ENCODE measurements at regions not wholly inside any gene's neighbourhood (a gene's known extent, or its start where the extent isn't known, plus 50 kb on each side); places are given as distances from the start of the nearest gene placed in this dataset.

DNA sequence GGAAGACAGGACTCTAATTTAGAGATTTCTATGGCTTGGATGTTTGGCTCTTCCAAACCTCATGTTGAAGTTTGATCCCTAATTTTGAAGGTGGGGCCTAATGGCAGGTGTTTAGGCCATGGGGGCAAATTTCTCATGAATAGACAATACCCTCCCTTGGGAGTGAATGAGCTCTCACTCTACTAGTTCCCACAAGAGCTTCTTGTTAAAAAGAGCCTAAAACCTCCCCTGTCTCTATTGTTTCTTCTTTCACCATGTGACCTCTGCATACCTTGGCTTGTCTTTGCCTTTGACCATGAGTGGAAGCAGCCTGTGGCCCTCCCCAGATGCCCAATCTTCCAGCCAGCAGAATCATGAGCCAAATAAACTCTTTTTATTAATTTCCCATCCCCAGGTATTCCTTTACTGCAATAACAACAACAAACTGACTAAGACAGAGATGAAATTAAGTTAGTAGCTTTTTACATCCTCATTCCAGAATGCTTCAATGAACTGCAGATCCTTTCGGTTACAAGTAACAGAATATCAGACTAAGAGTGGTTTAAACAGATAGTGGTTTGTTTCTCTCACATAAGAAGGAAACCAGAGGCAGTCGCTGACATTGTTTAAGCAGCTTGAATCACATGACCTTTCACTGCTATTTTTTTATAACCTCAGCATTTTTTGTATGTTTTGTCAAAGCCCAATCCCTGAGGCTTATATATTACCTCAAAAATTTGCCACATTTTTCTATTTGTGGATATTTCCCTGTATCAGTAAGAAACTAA lies 1013.3 kb upstream of the SEMA6D start:
- no peak for DNase-seq
- Histone ChIP-seq H3K4me1 (ENCODE audit: insufficient read depth, low read length) (no peaks in the 10 kb centered on the region), H3K36me3 (ENCODE audit: insufficient read depth, low read length) (no peaks in the 10 kb centered on the region), H3K27me3 (ENCODE audit: insufficient read depth, low read length) (no peaks in the 10 kb centered on the region), H3K4me3 (ENCODE audit: low read length in 2 of 2) (no peak overlapping the region), H3K27ac (ENCODE audit: low read depth, low read length) (no peak overlapping the region), H3K9me3 (ENCODE audit: control insufficient read depth in 1 of 2, low read length in 2 of 2) (no peaks in the 10 kb centered on the region)
- intact Hi-C loops (cut with micrococcal nuclease): no loop called here
- H3K4me1 Mint-ChIP-seq: no peaks in the 10 kb centered on the region
- ChIA-PET CTCF (ENCODE audit: partially characterized antibody) (no interaction called here), POLR2A (ENCODE audit: partially characterized antibody) (no interaction called here)
- H3K27ac Mint-ChIP-seq: no peak overlapping the region
- H3K27me3 Mint-ChIP-seq: no peaks in the 10 kb centered on the region
- H3K36me3 Mint-ChIP-seq: no peaks in the 10 kb centered on the region
- no peak overlapping the region for H3K4me3 Mint-ChIP-seq
- peaks cover 2 to 33% (median 12%) of the 10 kb centered on the region in 8 donors for H3K9me3 Mint-ChIP-seq

DNA sequence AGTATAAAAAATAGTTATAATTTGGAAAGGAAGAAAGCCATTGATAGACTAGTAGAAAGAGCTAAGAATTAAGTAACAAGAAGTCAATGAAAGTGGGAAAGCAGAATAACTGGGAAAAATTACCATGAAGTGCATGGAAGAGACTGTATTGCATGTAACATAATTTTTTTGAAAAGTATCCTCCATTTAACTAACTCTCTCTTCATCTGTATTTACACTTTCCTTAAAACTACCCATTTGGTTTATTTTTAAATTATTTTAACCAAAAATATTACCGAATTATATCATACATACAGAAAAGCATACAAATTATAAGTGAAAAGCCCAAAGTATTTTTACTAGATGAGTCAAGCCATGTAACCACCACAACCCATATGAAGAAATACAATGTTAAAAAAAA lies 1009.9 kb upstream of the SEMA6D start:
- H3K4me1 Mint-ChIP-seq: no peaks in the 10 kb centered on the region
- POLR2A ChIA-PET (ENCODE audit: partially characterized antibody): no interaction called here
- Histone ChIP-seq H3K27ac (ENCODE audit: low read depth, low read length) (no peak overlapping the region), H3K4me3 (ENCODE audit: low read length in 2 of 2) (no peak overlapping the region), H3K36me3 (ENCODE audit: insufficient read depth, low read length) (no peaks in the 10 kb centered on the region), H3K27me3 (ENCODE audit: insufficient read depth, low read length) (no peaks in the 10 kb centered on the region), H3K9me3 (ENCODE audit: control insufficient read depth in 1 of 2, low read length in 2 of 2) (no peaks in the 10 kb centered on the region), H3K4me1 (ENCODE audit: insufficient read depth, low read length) (no peaks in the 10 kb centered on the region)
- intact Hi-C loops (cut with micrococcal nuclease): no loop called here
- H3K27me3 Mint-ChIP-seq: no peaks in the 10 kb centered on the region
- no peak for DNase-seq
- H3K4me3 Mint-ChIP-seq: no peak overlapping the region
- CTCF ChIA-PET (ENCODE audit: partially characterized antibody): no interaction called here
- no peak overlapping the region for H3K27ac Mint-ChIP-seq
- H3K36me3 Mint-ChIP-seq: no peaks in the 10 kb centered on the region
- H3K9me3 Mint-ChIP-seq: peaks cover 2 to 31% (median 6%) of the 10 kb centered on the region in 8 donors

DNA sequence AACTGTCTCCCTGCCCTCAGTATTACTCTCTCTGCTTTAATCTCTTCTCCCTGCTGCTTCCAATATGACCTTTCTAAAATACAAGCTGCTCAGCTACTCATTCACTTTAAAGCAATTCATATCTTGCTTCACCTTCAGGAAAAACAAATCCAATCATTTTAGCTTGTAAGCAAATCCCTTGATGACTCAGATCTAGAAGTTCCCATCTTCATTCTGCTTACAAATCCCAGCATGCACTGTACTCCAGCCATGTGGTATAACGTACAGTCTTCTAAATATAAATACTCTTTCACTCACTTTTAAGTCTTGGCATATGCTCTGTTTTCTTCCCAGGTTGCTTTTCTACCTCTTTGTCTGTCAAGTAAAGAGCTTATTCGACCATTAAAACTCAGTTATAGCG lies 1009.1 kb upstream of the SEMA6D start:
- no peaks in the 10 kb centered on the region for H3K36me3 ChIP-seq (ENCODE audit: insufficient read depth, low read length)
- no peaks in the 10 kb centered on the region for H3K4me1 ChIP-seq (ENCODE audit: insufficient read depth, low read length)
- Mint-ChIP-seq H3K27me3 (no peaks in the 10 kb centered on the region), H3K36me3 (no peaks in the 10 kb centered on the region), H3K4me1 (no peaks in the 10 kb centered on the region), H3K9me3 (peaks cover 2 to 29% (median 6%) of the 10 kb centered on the region in 8 donors), H3K27ac (no peak overlapping the region), H3K4me3 (no peak overlapping the region)
- H3K27me3 ChIP-seq (ENCODE audit: insufficient read depth, low read length): no peaks in the 10 kb centered on the region
- intact Hi-C loops (cut with micrococcal nuclease): no loop called here
- POLR2A ChIA-PET (ENCODE audit: partially characterized antibody): no interaction called here
- H3K4me3 ChIP-seq (ENCODE audit: low read length in 2 of 2): no peak overlapping the region
- no peak overlapping the region for H3K27ac ChIP-seq (ENCODE audit: low read depth, low read length)
- no peak for DNase-seq
- H3K9me3 ChIP-seq (ENCODE audit: control insufficient read depth in 1 of 2, low read length in 2 of 2): no peaks in the 10 kb centered on the region
- CTCF ChIA-PET (ENCODE audit: partially characterized antibody): no interaction called here

DNA sequence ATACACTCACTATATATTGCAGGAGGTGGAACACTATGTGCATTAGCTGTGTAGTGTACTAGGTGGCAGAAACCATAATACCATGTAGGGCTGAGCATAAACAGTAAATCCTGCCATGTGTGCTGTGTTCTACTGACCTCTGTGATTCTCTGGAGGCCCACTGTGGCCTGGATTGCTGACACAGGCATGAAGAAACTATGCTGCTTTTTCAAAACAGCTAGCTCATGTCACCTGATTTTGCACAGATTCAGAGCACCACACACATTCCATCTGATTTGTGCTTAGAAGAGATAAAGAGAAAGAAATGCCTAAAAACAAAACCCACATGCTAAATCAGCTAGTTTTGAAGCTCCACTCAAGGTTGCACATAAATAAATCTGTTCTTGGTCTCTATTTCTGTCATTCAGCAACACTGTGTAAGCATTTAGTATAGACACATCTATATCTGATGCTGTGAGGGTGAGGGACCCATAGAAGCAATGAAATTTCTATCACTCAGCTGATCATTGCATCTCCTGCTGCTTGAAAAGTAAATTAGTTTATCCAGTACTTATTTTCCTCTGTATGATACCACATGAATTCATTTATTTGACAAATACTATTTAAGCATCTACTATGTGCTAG lies 1007.7 kb upstream of the SEMA6D start:
- H3K4me1 ChIP-seq (ENCODE audit: insufficient read depth, low read length): no peaks in the 10 kb centered on the region
- H3K36me3 ChIP-seq (ENCODE audit: insufficient read depth, low read length): no peaks in the 10 kb centered on the region
- no peak overlapping the region for H3K4me3 Mint-ChIP-seq
- no peak overlapping the region for H3K27ac ChIP-seq (ENCODE audit: low read depth, low read length)
- H3K4me1 Mint-ChIP-seq: no peaks in the 10 kb centered on the region
- H3K27ac Mint-ChIP-seq: no peak overlapping the region
- peaks cover 0 to 23% (median 9%) of the 10 kb centered on the region in 8 donors for H3K9me3 Mint-ChIP-seq
- no peaks in the 10 kb centered on the region for H3K9me3 ChIP-seq (ENCODE audit: control insufficient read depth in 1 of 2, low read length in 2 of 2)
- intact Hi-C loops (cut with micrococcal nuclease): no loop called here
- no peaks in the 10 kb centered on the region for H3K27me3 Mint-ChIP-seq
- H3K36me3 Mint-ChIP-seq: no peaks in the 10 kb centered on the region
- ChIA-PET POLR2A (ENCODE audit: partially characterized antibody) (no interaction called here), CTCF (ENCODE audit: partially characterized antibody) (no interaction called here)
- H3K4me3 ChIP-seq (ENCODE audit: low read length in 2 of 2): no peak overlapping the region
- H3K27me3 ChIP-seq (ENCODE audit: insufficient read depth, low read length): no peaks in the 10 kb centered on the region
- no peak for DNase-seq

DNA sequence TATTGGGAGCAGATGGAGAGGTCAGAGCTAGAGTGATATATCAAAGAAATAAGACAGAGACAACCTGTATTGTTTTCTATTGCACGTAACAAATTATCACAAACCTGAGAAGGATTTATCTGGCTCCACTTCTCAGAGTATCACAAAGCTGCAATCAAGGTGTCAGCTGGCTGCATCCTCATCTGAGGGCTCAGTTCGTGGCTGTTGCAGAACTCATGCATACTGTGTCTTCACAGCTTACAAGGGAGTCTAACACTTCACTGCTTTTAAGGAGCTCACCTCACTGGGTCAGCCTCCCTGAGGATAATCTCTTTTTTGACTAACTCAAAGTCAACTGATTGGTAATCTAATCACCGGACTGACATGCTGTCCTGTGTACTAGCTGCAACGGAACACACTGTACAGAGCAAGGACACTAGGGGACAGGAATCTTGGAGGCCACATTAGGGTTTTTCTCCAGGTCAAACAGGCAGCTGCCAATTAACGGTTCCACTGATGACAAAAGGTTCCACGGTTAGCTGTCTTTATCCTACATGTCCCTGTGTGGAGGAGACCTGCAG lies 1006.8 kb upstream of the SEMA6D start:
- Histone ChIP-seq H3K27me3 (ENCODE audit: insufficient read depth, low read length) (no peaks in the 10 kb centered on the region), H3K4me3 (ENCODE audit: low read length in 2 of 2) (no peak overlapping the region), H3K36me3 (ENCODE audit: insufficient read depth, low read length) (no peaks in the 10 kb centered on the region), H3K4me1 (ENCODE audit: insufficient read depth, low read length) (no peaks in the 10 kb centered on the region), H3K27ac (ENCODE audit: low read depth, low read length) (no peak overlapping the region), H3K9me3 (ENCODE audit: control insufficient read depth in 1 of 2, low read length in 2 of 2) (no peaks in the 10 kb centered on the region)
- ChIA-PET POLR2A (ENCODE audit: partially characterized antibody) (no interaction called here), CTCF (ENCODE audit: partially characterized antibody) (no interaction called here)
- Mint-ChIP-seq H3K4me3 (no peak overlapping the region), H3K4me1 (no peaks in the 10 kb centered on the region), H3K27me3 (no peaks in the 10 kb centered on the region), H3K36me3 (no peaks in the 10 kb centered on the region), H3K9me3 (peaks cover 0 to 18% (median 9%) of the 10 kb centered on the region in 8 donors), H3K27ac (no peak overlapping the region)
- DNase-seq: no peak
- intact Hi-C loops (cut with micrococcal nuclease): no loop called here

DNA sequence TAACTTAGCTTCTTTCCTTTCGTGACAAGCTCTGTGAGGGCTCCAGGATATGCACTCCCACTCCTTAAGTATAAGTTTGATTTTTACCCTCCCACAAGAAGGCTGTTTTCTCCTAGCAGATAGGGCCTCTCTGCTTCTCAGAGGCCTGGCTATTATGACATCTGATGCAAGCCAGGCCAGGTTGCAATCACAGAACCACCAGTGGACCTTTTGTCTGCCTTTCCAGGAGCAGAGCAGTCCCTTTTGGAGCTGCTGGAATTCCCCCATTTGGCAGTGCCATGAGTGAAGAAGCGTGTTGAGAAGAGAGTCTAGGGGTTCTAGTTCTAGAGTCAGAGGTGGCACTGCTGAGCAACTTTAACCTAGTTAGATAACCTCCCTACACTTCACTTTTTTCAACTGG lies 1004.3 kb upstream of the SEMA6D start:
- DNase-seq: no peak
- ChIA-PET CTCF (ENCODE audit: partially characterized antibody) (no interaction called here), POLR2A (ENCODE audit: partially characterized antibody) (no interaction called here)
- H3K27ac Mint-ChIP-seq: peak overlapping the region in 1 of 7 donors; percentile 29
- Histone ChIP-seq H3K36me3 (ENCODE audit: insufficient read depth, low read length) (no peaks in the 10 kb centered on the region), H3K27ac (ENCODE audit: low read depth, low read length) (no peak overlapping the region), H3K4me3 (ENCODE audit: low read length in 2 of 2) (no peak overlapping the region), H3K27me3 (ENCODE audit: insufficient read depth, low read length) (no peaks in the 10 kb centered on the region), H3K4me1 (ENCODE audit: insufficient read depth, low read length) (no peaks in the 10 kb centered on the region), H3K9me3 (ENCODE audit: control insufficient read depth in 1 of 2, low read length in 2 of 2) (no peaks in the 10 kb centered on the region)
- no peak overlapping the region for H3K4me3 Mint-ChIP-seq
- no peaks in the 10 kb centered on the region for H3K36me3 Mint-ChIP-seq
- intact Hi-C loops (cut with micrococcal nuclease): no loop called here
- H3K4me1 Mint-ChIP-seq: no peaks in the 10 kb centered on the region
- no peaks in the 10 kb centered on the region for H3K27me3 Mint-ChIP-seq
- H3K9me3 Mint-ChIP-seq: peaks cover 0 to 12% (median 6%) of the 10 kb centered on the region in 8 donors

DNA sequence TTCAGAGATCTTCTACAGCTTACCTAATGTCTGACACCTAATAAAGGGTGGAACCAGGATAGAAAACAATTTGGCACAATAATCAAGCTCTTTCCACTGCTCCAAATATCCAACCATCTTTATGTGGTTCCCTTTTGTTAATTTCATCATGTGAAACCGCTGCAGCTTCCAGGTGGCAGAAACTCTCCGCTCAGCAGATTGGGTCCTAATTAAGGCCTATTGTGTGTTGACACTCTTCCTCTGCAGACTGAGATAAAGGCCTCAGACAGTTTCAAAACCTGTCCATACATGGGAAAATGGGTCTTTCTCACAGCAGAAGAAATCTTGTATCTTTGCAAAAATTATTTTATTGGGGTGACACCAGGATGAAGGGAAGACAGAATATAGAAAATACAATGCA lies 1002.4 kb upstream of the SEMA6D start:
- Histone ChIP-seq H3K4me3 (ENCODE audit: low read length in 2 of 2) (no peak overlapping the region), H3K4me1 (ENCODE audit: insufficient read depth, low read length) (no peaks in the 10 kb centered on the region), H3K36me3 (ENCODE audit: insufficient read depth, low read length) (no peaks in the 10 kb centered on the region), H3K27me3 (ENCODE audit: insufficient read depth, low read length) (no peaks in the 10 kb centered on the region), H3K9me3 (ENCODE audit: control insufficient read depth in 1 of 2, low read length in 2 of 2) (no peaks in the 10 kb centered on the region), H3K27ac (ENCODE audit: low read depth, low read length) (no peak overlapping the region)
- no peaks in the 10 kb centered on the region for H3K27me3 Mint-ChIP-seq
- H3K4me1 Mint-ChIP-seq: no peaks in the 10 kb centered on the region
- intact Hi-C loops (cut with micrococcal nuclease): no loop called here
- peaks cover 0 to 13% (median 5%) of the 10 kb centered on the region in 8 donors for H3K9me3 Mint-ChIP-seq
- no peak for DNase-seq
- no peak overlapping the region for H3K4me3 Mint-ChIP-seq
- no peak overlapping the region for H3K27ac Mint-ChIP-seq
- H3K36me3 Mint-ChIP-seq: no peaks in the 10 kb centered on the region
- ChIA-PET POLR2A (ENCODE audit: partially characterized antibody) (no interaction called here), CTCF (ENCODE audit: partially characterized antibody) (no interaction called here)
